HG03175 (cell line): ENCODE measurements at regions not wholly inside any gene's neighbourhood (a gene's known extent, or its start where the extent isn't known, plus 50 kb on each side); places are given as distances from the start of the nearest gene placed in this dataset.
"Not testable (repeated sequence)": the region's sequence is repeated elsewhere in the genome, so short reads cannot be mapped to it uniquely, and the experiment has no call there.

ENCODE experiments used
- ATAC-seq: cut with Tn5 transposase; IDR thresholded peaks from one replicate; pipeline ENCODE4 v1.9.1; 2021; ENCODE audit warnings: mild to moderate bottlenecking, moderate library complexity; ENCODE audit not compliant: unreplicated experiment

- ATAC-seq = no peak
These were observed 119.4 kb upstream of the SPIN4 start for GRCh38 chrX:63470506-63470905.

- no peak for ATAC-seq
These were observed 115.6 kb upstream of the SPIN4 start for GRCh38 chrX:63466690-63467089.

GRCh38 chrX:63458981-63459380 is 107.8 kb upstream of the SPIN4 start:
- no peak for ATAC-seq

GRCh38 chrX:63453571-63453970 is 102.4 kb upstream of the SPIN4 start:
- ATAC-seq = no peak

- ATAC-seq = no peak
These were observed 90.6 kb upstream of the SPIN4 start for GRCh38 chrX:63441717-63442116.

- ATAC-seq = no peak
These were observed 88.4 kb upstream of the SPIN4 start for GRCh38 chrX:63439580-63439979.

- no peak for ATAC-seq
These were observed 85.7 kb upstream of the SPIN4 start for GRCh38 chrX:63436865-63437264.

GRCh38 chrX:63434665-63435064 is 83.5 kb upstream of the SPIN4 start:
- ATAC-seq = no peak

GRCh38 chrX:63434206-63434605 is 83.1 kb upstream of the SPIN4 start:
- ATAC-seq = no peak

GRCh38 chrX:63430026-63430425 is 78.9 kb upstream of the SPIN4 start:
- no peak for ATAC-seq

GRCh38 chrX:63428348-63428747 is 77.2 kb upstream of the SPIN4 start:
- ATAC-seq = no peak

- ATAC-seq = no peak
These were observed 75.4 kb upstream of the SPIN4 start for GRCh38 chrX:63426519-63426918.

GRCh38 chrX:63424063-63424462 is 72.9 kb upstream of the SPIN4 start:
- ATAC-seq = no peak

GRCh38 chrX:63421411-63421810 is 70.3 kb upstream of the SPIN4 start:
- ATAC-seq = no peak

- no peak for ATAC-seq
These were observed 67.1 kb upstream of the SPIN4 start for GRCh38 chrX:63418211-63418610.

GRCh38 chrX:63417649-63418048 is 66.5 kb upstream of the SPIN4 start:
- ATAC-seq = no peak

- not testable (repeated sequence) for ATAC-seq
These were observed 58.8 kb upstream of the SPIN4 start for GRCh38 chrX:63409934-63410333.

- ATAC-seq = no peak
These were observed 56.9 kb upstream of the SPIN4 start for GRCh38 chrX:63408050-63408449.

- ATAC-seq = no peak
These were observed 53.2 kb upstream of the SPIN4 start for GRCh38 chrX:63404332-63404731.

GRCh38 chrX:63402106-63402505 is 51.0 kb upstream of the SPIN4 start:
- ATAC-seq = no peak
